ENCODE measurements at regions not wholly inside any gene's neighbourhood (a gene's known extent, or its start where the extent isn't known, plus 50 kb on each side); places are given as distances from the start of the nearest gene placed in this dataset.

DNA sequence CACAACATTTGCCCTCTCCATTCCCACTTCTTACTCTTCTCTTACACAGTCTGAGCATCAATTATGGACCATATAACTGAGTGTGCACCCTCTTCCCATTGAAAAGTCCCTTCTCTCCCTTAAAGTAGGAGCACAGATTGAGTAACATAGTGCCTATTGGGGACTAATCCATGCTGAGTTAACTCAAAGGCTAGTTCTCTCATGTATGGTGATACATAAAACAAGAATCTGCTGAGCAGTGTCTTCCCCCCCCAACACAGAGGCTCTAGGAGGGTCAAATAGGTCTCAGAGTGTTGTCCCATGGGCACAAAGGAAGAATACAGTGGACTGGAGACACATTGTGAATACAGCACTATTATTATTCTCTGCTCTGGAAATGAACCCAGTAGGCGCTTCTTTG is 274.6 kb upstream of the BOD1L1 start:
- no peak for DNase-seq
- H3K27ac ChIP-seq = no peak overlapping the region
- intact Hi-C loops (cut with DNase I) = no loop called here

DNA sequence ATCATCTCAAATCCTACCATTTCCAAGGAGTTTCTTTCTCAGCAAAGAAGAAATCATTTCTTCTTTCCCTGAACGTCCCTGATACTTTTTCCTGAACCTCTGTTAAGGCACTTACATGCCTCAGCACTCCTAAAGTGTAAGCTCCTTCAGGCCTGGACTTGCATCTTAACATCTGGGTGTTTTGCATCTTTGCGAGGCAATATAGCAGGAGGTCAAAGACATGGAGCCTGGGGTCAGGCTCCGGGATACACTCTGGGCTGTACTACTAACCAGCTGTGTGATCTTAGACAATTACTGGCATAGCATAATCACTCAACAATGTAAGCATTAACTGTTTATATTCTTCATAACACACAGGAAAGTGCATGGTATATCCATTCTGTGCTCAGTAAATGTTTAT is 275.5 kb upstream of the BOD1L1 start:
- Histone ChIP-seq H3K27me3 (ENCODE audit: insufficient read depth in 3 of 3, low read length in 2 of 3) (no peaks in the 10 kb centered on the region), H3K4me3 (no peak overlapping the region), H3K4me1 (no peaks in the 10 kb centered on the region), H3K36me3 (ENCODE audit: insufficient read depth in 1 of 2, low read depth in 1 of 2) (no peaks in the 10 kb centered on the region), H3K27ac (no peak overlapping the region), H3K9me3 (no peaks in the 10 kb centered on the region)
- intact Hi-C loops (cut with DNase I) = no loop called here
- DNase-seq (no peak), ATAC-seq (no peak)
- TF ChIP-seq, protein P1, sequence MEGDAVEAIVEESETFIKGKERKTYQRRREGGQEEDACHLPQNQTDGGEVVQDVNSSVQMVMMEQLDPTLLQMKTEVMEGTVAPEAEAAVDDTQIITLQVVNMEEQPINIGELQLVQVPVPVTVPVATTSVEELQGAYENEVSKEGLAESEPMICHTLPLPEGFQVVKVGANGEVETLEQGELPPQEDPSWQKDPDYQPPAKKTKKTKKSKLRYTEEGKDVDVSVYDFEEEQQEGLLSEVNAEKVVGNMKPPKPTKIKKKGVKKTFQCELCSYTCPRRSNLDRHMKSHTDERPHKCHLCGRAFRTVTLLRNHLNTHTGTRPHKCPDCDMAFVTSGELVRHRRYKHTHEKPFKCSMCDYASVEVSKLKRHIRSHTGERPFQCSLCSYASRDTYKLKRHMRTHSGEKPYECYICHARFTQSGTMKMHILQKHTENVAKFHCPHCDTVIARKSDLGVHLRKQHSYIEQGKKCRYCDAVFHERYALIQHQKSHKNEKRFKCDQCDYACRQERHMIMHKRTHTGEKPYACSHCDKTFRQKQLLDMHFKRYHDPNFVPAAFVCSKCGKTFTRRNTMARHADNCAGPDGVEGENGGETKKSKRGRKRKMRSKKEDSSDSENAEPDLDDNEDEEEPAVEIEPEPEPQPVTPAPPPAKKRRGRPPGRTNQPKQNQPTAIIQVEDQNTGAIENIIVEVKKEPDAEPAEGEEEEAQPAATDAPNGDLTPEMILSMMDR (IDR thresholded peaks at IDR 0.05) = no peak
- WGBS, 3 donors = 59 to 74% (median 59%) methylated on average over 3 of the region's 3 CpGs

More for the DNA sequence above, 274.6 kb upstream of the BOD1L1 start:
- TF ChIP-seq, protein P1 (IDR thresholded peaks at IDR 0.05) = no peak
- no peaks in the 10 kb centered on the region for H3K27me3 ChIP-seq (ENCODE audit: insufficient read depth in 3 of 3, low read length in 2 of 3)
- no peaks in the 10 kb centered on the region for H3K9me3 ChIP-seq
- no peak for ATAC-seq
- WGBS, 3 donors = 84 to 97% (median 96%) methylated on average over 1 of the region's 1 CpG
- no peaks in the 10 kb centered on the region for H3K4me1 ChIP-seq
- H3K36me3 ChIP-seq (ENCODE audit: insufficient read depth in 1 of 2, low read depth in 1 of 2) = no peaks in the 10 kb centered on the region
- no peak overlapping the region for H3K4me3 ChIP-seq

DNA sequence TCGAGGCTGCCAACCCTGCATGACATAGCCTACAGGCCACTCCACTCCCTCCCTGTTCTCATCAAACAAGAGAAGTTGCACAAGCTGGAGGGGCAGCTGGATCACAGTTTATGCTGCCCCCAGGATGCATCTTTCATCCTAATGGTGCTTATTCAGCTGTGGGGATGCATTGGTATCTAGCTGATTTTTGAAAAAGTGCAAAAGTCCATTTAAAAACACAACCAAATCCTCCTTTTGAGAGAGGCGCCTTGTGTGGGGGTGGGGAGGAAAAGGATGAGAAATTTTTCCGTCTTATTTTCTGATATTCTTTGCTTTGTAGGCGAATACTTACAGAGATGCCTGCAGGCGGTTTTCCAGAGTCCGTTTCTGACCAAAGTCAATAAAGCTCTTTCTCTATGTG is 276.4 kb upstream of the BOD1L1 start:
- intact Hi-C loops (cut with DNase I) = no loop called here

DNA sequence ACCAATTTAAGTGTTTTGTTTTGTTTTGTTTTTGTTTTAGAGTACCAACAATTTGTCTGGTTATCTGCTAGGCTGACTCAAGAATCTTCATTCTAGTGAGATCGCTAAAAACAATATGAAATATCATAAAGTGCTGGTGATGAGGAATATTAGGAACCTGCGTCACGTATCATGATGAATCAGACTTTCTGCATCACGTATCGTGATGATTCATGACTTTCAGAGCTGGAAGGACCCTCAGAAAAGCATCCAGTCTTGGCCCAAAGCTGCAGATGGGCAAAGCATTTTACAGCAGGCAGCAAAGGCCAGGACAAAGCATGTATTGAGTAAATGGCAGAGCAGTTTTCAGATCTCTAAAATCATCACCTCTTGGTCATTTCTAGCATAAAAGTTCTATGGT is 278.0 kb upstream of the BOD1L1 start:
- intact Hi-C loops (cut with DNase I) = no loop called here
- H3K4me3 ChIP-seq = no peak overlapping the region

More for the DNA sequence above, 276.4 kb upstream of the BOD1L1 start:
- no peaks in the 10 kb centered on the region for H3K36me3 ChIP-seq (ENCODE audit: insufficient read depth in 1 of 2, low read depth in 1 of 2)
- ATAC-seq = no peak
- 65 to 81% (median 73%) methylated on average over 6 of the region's 6 CpGs for WGBS, 3 donors
- no peak for DNase-seq
- H3K27me3 ChIP-seq (ENCODE audit: insufficient read depth in 3 of 3, low read length in 2 of 3) = no peaks in the 10 kb centered on the region
- no peaks in the 10 kb centered on the region for H3K9me3 ChIP-seq
- TF ChIP-seq, protein P1 (IDR thresholded peaks at IDR 0.05) = no peak
- no peaks in the 10 kb centered on the region for H3K4me1 ChIP-seq
- H3K27ac ChIP-seq = no peak overlapping the region
- H3K4me3 ChIP-seq = no peak overlapping the region

DNA sequence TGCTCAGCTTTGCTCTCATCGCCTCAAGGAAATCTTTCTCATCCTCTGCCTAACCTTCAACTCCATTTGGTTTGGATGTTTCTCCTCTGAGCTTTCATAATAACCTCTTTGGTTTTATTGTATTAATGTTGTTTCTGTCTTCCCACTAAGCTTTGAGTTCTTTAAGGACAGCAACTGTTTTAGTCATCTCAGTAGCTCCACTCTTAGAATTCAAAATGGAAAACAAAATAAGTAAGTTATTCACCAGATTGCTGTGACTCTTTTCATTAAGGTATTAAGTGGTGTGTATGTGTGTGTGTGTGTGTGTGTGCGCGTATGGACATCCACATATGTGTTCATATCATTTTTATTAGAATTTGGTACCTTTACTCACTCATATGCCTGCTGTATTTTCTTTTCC is 279.2 kb upstream of the BOD1L1 start:
- TF ChIP-seq, protein P1 (IDR thresholded peaks at IDR 0.05) = no peak
- Histone ChIP-seq H3K27ac (no peak overlapping the region), H3K9me3 (no peaks in the 10 kb centered on the region), H3K36me3 (ENCODE audit: insufficient read depth in 1 of 2, low read depth in 1 of 2) (no peaks in the 10 kb centered on the region), H3K4me1 (no peaks in the 10 kb centered on the region), H3K27me3 (ENCODE audit: insufficient read depth in 3 of 3, low read length in 2 of 3) (no peaks in the 10 kb centered on the region), H3K4me3 (no peak overlapping the region)
- ATAC-seq (no peak), DNase-seq (no peak)
- WGBS, 3 donors = 89 to 94% (median 90%) methylated on average over 3 of the region's 3 CpGs
- intact Hi-C loops (cut with DNase I) = no loop called here

More for the DNA sequence above, 278.0 kb upstream of the BOD1L1 start:
- Histone ChIP-seq H3K4me1 (no peaks in the 10 kb centered on the region), H3K9me3 (no peaks in the 10 kb centered on the region), H3K36me3 (ENCODE audit: insufficient read depth in 1 of 2, low read depth in 1 of 2) (no peaks in the 10 kb centered on the region), H3K27me3 (ENCODE audit: insufficient read depth in 3 of 3, low read length in 2 of 3) (no peaks in the 10 kb centered on the region), H3K27ac (no peak overlapping the region)
- ATAC-seq (no peak), DNase-seq (no peak)
- 87 to 91% (median 90%) methylated on average over 5 of the region's 5 CpGs for WGBS, 3 donors
- TF ChIP-seq, protein P1 (IDR thresholded peaks at IDR 0.05) = no peak
